ENCODE measurements at regions not wholly inside any gene's neighbourhood (a gene's known extent, or its start where the extent isn't known, plus 50 kb on each side); places are given as distances from the start of the nearest gene placed in this dataset.

GRCh38 chr6:81228912-81229555 is 523.4 kb downstream of the TENT5A start:
- intact Hi-C loops (cut with micrococcal nuclease; ENCODE audit: unreplicated experiment) (no loop called here), in situ Hi-C loops (cut with HindIII; ENCODE audit: low pct_unique_long_range_greater_than_20kb, low sequenced_read_pairs) (no loop called here)
- ATAC-seq = no peak
- Histone ChIP-seq H3K4me3 (ENCODE audit: low read depth in 2 of 2, low read length in 2 of 2) (no peak overlapping the region), H3K9me3 (ENCODE audit: control insufficient read depth, insufficient read depth, low read depth, low read length) (no peaks in the 10 kb centered on the region), H3K27me3 (ENCODE audit: control insufficient read depth, insufficient read depth, low read length) (no peaks in the 10 kb centered on the region), H3K36me3 (ENCODE audit: control insufficient read depth, insufficient read depth, low read length) (no peaks in the 10 kb centered on the region), H3K27ac (ENCODE audit: low read length) (no peak overlapping the region), H3K4me1 (ENCODE audit: control insufficient read depth, insufficient read depth, low read length) (no peaks in the 10 kb centered on the region)
- BruUV-seq (replicated peaks) = no TSS peak
- CTCF ChIA-PET = no interaction called here
- POLR2A ChIA-PET = no interaction called here
- TF ChIP-seq, protein P1, sequence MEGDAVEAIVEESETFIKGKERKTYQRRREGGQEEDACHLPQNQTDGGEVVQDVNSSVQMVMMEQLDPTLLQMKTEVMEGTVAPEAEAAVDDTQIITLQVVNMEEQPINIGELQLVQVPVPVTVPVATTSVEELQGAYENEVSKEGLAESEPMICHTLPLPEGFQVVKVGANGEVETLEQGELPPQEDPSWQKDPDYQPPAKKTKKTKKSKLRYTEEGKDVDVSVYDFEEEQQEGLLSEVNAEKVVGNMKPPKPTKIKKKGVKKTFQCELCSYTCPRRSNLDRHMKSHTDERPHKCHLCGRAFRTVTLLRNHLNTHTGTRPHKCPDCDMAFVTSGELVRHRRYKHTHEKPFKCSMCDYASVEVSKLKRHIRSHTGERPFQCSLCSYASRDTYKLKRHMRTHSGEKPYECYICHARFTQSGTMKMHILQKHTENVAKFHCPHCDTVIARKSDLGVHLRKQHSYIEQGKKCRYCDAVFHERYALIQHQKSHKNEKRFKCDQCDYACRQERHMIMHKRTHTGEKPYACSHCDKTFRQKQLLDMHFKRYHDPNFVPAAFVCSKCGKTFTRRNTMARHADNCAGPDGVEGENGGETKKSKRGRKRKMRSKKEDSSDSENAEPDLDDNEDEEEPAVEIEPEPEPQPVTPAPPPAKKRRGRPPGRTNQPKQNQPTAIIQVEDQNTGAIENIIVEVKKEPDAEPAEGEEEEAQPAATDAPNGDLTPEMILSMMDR (IDR thresholded peaks at IDR 0.05) = no peak
- TF ChIP-seq SIN3A (IDR thresholded peaks at IDR 0.05; ENCODE audit: borderline replicate concordance, insufficient read depth, low read depth, low read length) = no peak
- no peak for TF ChIP-seq REST (IDR thresholded peaks at IDR 0.05; ENCODE audit: insufficient read depth in 1 of 2, low read depth in 2 of 2, low read length in 1 of 2)
- TF ChIP-seq POLR2AphosphoS5 (IDR thresholded peaks at IDR 0.05; ENCODE audit: low read depth, low read length) = no peak
- no peak for TF ChIP-seq TCF7L2 (IDR thresholded peaks at IDR 0.05; ENCODE audit: low read depth, low read length)
- no peak for DNase-seq (ENCODE audit: low read depth, low spot score)

- TF ChIP-seq REST (IDR thresholded peaks at IDR 0.05; ENCODE audit: insufficient read depth in 1 of 2, low read depth in 2 of 2, low read length in 1 of 2) = no peak
- TF ChIP-seq, protein P1 (IDR thresholded peaks at IDR 0.05) = no peak
- no peak for TF ChIP-seq TCF7L2 (IDR thresholded peaks at IDR 0.05; ENCODE audit: low read depth, low read length)
- TF ChIP-seq POLR2AphosphoS5 (IDR thresholded peaks at IDR 0.05; ENCODE audit: low read depth, low read length) = no peak
- TF ChIP-seq SIN3A (IDR thresholded peaks at IDR 0.05; ENCODE audit: borderline replicate concordance, insufficient read depth, low read depth, low read length) = no peak
- DNase-seq (ENCODE audit: low read depth, low spot score) = no peak
- CTCF ChIA-PET = no interaction called here
Observed at GRCh38 chr6:81226957-81227356, 525.5 kb downstream of the TENT5A start.

More at GRCh38 chr6:81226957-81227356, 525.5 kb downstream of the TENT5A start:
- no peaks in the 10 kb centered on the region for H3K27me3 ChIP-seq (ENCODE audit: control insufficient read depth, insufficient read depth, low read length)
- H3K9me3 ChIP-seq (ENCODE audit: control insufficient read depth, insufficient read depth, low read depth, low read length) = no peaks in the 10 kb centered on the region
- ATAC-seq = no peak
- H3K4me3 ChIP-seq (ENCODE audit: low read depth in 2 of 2, low read length in 2 of 2) = no peak overlapping the region
- POLR2A ChIA-PET = no interaction called here
- no peaks in the 10 kb centered on the region for H3K4me1 ChIP-seq (ENCODE audit: control insufficient read depth, insufficient read depth, low read length)
- no TSS peak for BruUV-seq (replicated peaks)
- no peaks in the 10 kb centered on the region for H3K36me3 ChIP-seq (ENCODE audit: control insufficient read depth, insufficient read depth, low read length)
- in situ Hi-C loops (cut with HindIII; ENCODE audit: low pct_unique_long_range_greater_than_20kb, low sequenced_read_pairs) = no loop called here
- no peak overlapping the region for H3K27ac ChIP-seq (ENCODE audit: low read length)
- intact Hi-C loops (cut with micrococcal nuclease; ENCODE audit: unreplicated experiment) = no loop called here
